ENCODE measurements at regions not wholly inside any gene's neighbourhood (a gene's known extent, or its start where the extent isn't known, plus 50 kb on each side); places are given as distances from the start of the nearest gene placed in this dataset.

GRCh38 chr2:12624905-12625598, 91.7 kb upstream of the TRIB2 start:
- no peak for TF ChIP-seq EZH2 (IDR thresholded peaks at IDR 0.05; ENCODE audit: borderline replicate concordance, low read depth, low read length, severe bottlenecking)
- no peak for TF ChIP-seq CTCF (IDR thresholded peaks at IDR 0.05; ENCODE audit: borderline replicate concordance, extremely low read depth, low read length, poor library complexity, severe bottlenecking)
